HG03469 (cell line): ENCODE measurements at regions not wholly inside any gene's neighbourhood (a gene's known extent, or its start where the extent isn't known, plus 50 kb on each side); places are given as distances from the start of the nearest gene placed in this dataset.

Experiments used
- ATAC-seq: cut with Tn5 transposase; IDR thresholded peaks from one replicate; pipeline ENCODE4 v1.9.1; 2021; ENCODE audit warnings: mild to moderate bottlenecking, moderate library complexity, moderate number of reproducible peaks; ENCODE audit not compliant: unreplicated experiment

DNA sequence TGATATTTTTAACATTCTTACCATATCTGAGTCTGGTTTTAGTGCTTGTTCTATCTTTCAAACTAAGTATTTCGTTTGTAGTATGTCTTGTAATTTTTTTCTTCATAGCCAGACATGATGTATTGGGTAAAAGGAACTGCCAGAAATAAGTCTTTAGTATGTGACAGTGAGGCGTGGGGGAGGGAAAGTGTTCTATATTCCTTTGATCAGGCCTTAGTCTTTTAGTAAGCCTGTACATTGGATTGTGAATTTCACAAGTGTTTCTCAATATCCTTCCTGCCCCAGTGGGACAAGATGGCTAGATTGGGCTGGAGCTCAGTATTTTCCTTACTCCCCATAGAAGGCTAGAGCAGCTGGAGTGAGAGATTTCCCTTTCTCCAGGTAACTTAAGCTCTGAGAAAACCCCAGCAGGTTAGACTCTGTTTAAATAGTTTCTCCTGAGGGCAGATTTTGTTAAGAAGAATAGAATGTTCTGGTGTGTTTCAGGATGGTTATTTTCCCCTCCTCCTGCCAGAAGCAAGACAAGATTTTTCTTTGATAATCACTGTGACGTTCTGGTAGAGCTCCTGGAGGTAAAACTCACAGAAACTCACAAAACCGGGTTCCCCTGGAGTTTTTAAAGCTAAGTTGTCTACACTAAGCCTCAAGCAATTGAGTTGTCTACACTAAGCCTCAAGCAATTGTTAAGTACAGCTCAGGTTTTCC, 140.7 kb upstream of the ARPP21 start:
- no peak for ATAC-seq

DNA sequence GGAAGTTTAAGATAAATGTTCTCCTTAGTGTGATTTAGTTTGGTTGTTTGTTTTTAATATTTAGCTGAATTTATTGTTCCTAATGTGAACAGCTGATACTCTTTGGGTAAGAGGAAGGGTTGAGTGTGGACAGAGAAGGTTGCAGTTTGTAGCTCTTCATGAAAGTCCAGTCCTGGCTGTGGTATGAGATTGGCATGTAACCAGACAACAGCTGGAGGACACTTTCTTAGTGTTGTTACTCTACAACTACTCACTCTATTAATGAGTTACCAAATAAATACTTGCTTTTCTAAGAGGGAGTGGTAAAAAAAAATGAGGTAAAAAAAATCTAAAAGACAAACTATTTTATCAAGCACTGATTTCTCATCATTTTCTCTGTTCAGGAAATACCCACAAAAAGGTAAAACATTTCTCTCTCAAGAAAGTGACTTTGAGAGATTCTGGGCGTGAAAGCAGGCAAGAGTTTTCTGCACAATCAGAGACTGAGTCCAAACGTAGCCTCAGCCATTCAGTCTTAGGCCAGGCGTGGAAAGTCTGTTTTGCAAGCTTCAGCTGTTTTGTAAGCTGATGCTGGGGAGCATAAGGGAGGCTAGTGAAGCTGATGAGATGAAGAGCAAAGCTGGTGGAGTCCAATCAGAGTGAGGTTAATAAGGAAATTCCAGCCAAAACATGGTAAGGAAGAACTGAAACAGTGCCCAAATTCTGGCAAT, 138.5 kb upstream of the ARPP21 start:
- ATAC-seq = no peak

DNA sequence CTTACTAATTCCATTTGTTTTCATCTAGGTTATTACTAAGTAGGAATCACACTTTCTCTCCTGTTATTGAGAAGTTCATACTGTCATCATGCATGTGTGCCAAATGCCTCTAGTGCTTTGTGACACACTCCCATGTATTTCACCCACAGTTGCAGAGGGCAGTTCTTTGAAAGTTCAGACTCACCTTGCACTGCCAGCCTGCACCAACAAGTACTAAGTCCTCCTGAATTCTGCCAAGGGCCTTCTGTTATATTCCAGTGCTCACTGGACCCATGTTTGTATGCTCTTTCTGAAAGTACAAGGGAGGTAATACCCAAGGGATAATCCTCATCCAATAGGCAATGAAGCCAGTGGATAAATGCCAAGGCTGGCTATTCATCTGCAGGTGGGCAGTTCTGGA, 136.6 kb upstream of the ARPP21 start:
- ATAC-seq = no peak

DNA sequence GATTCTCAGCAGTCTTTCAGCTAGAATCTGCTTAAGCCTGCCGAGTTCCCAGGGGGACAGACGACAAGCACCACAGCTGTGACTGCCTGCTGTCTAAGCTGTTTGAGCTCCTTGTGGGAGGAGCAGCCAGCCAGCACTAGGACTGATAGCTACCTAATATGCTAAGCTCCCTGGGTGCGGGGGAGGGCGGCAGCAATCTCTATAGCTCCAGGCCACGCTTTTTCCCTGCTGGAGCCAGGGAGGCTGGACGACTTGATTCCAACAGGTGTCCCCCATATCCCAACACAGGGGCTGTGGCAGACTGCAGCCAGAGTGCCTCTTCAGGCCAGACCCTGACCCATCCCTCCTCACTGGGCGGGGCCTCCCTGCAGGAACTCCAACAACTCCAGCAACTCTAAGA, 134.1 kb upstream of the ARPP21 start:
- ATAC-seq = no peak

GRCh38 chr3:35505772-35506171, 133.6 kb upstream of the ARPP21 start:
- no peak for ATAC-seq

DNA sequence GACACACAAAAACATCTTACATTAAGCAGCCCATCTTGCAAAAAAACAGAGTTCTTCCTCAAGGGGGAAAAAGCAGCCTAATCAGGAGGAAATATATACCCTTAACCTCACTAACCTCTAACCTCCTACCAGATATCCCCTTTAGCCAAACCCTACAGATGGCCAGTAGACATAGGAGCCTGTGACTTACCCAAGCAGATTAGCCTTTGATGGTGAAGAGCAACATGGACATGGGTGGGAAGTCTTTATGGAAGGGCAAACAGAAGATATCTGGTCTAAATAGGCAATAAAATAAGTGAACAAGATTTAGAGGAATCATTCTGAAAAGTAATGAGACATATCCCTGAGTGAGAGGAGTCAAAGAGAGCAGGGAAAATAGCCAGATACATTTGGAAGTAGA, 119.4 kb upstream of the ARPP21 start:
- no peak for ATAC-seq

- ATAC-seq = no peak
Observed at GRCh38 chr3:35521196-35521595, 118.1 kb upstream of the ARPP21 start.

GRCh38 chr3:35522450-35522849, 116.9 kb upstream of the ARPP21 start:
- ATAC-seq = no peak

DNA sequence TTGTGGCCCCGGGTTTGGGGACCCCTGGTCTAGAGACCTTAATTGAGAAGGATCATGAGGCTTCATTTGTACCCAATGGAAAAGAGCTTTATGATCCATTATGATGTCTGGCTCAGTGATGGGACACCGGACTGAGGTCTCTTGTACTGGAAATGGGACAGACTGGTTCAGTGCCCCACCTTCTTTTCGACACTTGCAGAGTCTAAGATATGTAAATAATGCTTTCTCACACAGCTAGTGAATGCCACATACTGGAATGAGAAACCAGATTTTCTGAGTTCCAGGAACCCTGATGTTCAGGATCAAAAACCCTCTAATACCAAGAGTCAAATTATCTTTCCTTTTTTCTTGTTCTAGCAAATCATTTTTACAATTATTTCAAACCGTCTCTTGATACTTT, 116.3 kb upstream of the ARPP21 start:
- no peak for ATAC-seq

GRCh38 chr3:35523838-35524237, 115.5 kb upstream of the ARPP21 start:
- no peak for ATAC-seq

DNA sequence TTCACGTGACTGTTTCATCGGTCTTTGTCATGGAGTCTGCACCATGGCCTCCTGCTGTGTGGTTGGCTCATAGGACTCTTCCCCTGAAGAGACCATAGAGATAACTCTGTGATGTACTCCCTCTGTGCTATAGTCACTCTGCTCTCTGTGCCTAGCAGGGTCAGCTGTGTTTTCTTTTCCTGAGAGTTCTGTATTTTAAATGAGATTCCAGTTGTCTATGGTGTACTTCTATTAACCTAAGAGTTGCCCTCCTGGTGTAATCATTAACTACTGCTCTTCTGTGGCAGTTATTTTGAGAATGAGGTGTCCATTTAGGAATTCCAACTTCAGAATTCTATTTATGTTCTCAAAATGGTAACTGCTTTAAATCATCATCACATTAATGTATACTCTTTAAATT, 114.5 kb upstream of the ARPP21 start:
- ATAC-seq = no peak

DNA sequence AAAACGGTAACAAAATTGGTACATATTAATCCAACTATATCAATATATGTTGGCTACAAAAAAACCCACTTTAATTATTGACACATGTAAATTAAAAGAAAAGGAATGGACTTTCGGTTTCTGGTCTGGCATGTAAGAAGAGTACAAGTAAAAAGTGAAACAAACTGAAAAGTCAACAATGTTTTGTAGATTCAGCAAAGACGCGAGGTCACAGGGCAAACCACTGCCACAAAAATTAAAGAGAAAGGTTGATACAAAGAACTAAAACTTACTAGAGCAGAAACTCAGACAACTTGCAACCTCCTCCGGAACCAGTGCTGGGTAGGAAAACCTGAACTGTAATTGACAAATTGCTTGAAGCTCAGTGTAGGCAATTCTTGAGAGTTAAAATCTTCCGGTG, 110.6 kb upstream of the ARPP21 start:
- no peak for ATAC-seq

DNA sequence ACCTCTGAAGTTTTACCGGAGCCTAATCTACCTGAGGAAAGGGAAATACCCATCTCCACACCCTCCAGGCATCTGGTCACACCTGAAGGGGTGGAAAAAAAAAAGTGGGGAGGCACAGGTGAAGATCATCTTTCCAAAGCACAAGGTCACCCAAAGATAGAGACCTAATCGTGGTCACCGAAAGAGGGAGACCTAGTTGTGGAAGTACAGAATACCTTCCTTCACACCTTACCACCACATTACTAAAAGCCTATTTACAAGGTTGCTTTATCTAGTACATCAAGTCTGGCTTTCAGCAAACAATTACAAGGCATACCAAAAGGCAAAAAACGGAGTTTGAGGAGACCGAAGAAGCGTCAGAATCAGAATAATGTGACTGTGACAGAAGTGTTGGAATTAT, 110.0 kb upstream of the ARPP21 start:
- ATAC-seq = no peak

- no peak for ATAC-seq
Observed at GRCh38 chr3:35537265-35537664, 102.1 kb upstream of the ARPP21 start.

DNA sequence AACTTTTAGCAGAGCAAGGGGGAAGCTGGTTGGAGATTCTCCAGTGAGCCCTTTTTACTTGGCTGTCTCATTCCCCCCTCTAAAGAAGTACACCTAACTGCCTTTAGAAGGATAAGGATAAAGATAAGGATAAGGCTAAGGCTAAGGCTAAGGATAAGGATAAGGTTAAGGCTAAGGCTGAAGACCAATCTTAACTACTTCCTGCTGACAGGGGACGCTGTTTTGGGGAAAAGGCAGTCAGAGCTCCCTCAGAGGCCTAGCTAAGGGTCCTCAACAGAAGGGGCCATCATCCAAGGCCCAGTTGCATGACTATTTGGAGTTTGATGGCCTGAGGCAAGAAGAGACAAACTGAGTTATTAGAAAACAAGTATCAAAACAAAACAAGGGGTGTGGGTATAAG, 94.3 kb upstream of the ARPP21 start:
- no peak for ATAC-seq

DNA sequence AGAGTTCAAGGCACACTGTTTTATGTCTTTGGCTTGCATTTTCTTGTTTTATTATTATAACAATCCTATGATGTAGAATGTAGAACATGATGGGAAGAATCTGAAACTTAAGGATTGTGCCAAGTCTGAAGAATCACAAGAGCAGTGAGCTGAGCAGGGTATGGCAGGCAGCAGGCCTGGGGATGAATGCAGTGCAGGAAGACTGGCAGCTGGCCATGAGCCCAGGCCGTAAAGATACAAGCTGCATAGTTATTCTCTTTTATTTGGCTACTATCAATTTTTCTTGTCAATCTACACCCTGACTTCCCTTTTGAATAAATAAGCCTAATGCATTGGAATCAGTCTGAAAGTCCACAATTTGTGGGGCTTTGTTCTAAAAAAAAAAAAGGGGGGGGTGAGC, 89.6 kb upstream of the ARPP21 start:
- no peak for ATAC-seq

DNA sequence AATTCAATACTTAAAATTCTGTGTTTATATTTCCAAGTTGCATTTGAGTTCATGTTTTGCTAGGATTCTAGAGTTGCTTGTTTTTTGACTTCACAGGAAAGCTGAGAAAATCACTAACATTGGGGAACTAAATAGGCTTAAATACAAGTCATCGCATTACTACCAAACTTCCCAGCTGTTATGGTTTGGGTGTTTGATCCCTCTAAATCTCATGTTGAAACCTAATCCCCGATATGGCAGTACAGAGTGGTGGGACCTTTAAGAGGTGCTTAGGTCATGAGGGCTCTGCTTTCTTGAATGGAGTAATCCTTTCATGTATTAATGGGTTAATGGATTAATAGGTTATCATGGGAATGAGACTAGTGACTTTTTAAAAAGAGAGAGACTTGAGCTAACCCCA, 77.2 kb upstream of the ARPP21 start:
- no peak for ATAC-seq

DNA sequence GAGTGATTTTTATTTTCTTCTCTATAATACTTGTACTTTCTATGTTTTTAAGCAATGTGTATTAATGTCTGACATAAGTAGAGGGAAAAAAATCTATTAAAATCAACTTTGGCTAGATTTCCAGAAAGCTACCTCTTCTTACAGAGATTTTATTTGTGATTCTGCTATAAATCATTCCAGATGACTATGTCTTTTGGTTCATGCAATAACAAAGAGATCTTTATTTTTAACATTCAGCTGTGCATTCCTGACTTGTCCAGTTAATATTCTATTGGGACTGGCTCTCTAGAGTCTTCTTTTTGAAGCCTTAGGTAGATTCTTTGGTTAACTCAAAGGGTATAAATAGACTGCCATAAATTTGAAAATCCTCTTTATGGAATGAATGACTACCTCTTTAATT, 74.3 kb upstream of the ARPP21 start:
- ATAC-seq = no peak
